ENCODE measurements at regions not wholly inside any gene's neighbourhood (a gene's known extent, or its start where the extent isn't known, plus 50 kb on each side); places are given as distances from the start of the nearest gene placed in this dataset.
"Not testable (repeated sequence)": the region's sequence is repeated elsewhere in the genome, so short reads cannot be mapped to it uniquely, and the experiment has no call there.

DNA sequence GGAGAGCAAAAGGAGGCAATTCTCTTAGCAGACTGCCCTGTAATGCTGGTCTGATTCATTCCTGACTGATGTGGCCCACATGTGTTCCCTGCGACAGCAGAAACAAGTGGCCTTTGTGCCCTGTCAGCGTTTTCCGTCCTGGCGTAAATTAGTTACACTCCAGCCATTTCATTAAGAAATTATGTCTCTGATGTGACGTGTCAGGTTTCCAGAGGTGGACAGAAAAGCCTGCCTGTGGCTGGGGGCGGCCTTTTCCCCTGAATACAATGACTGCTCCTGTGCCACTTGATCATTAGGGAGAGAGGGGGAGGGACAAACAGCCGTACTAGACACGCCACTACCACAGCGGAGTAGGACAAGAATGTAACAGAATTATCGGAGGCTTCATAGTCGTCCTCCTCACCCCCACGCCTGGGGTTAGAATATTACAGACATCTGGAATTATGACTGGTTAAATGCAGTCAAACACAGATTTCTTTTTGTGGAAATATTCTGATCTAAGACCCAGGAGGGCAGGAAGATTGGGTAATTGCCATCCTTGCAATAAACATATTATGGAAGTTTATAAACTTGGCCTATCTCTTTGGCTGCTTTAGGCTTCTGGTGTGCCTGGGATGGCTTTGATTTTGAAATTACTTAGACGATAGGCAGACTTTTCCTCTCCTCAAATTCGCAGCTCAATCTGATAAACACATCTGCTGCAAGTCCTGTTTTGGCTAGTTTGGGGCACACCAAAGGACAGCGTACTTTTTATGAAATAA is 146.2 kb upstream of the BCOR start:
- DNase-seq (ENCODE audit: low spot score): no peak

DNA sequence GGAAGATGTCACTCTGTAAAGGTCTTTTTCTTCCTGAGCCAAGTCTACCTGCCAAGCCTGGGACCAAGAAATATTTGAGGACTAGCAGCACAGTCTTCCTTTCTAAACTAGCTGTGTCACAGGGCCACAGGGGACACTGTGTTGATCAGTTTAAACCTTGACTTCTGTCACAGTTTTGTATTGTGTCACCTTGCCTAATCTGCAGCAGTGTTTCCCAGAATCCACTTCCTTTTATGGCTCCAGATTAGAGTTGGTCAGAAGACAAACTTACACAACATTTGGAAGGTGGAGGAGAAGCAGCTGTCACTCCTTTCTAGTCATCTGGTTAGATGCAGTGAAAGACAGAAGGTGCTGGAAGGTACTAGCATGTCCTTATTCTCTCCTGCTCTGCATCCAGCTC is 143.1 kb upstream of the BCOR start:
- DNase-seq (ENCODE audit: low spot score): no peak

DNA sequence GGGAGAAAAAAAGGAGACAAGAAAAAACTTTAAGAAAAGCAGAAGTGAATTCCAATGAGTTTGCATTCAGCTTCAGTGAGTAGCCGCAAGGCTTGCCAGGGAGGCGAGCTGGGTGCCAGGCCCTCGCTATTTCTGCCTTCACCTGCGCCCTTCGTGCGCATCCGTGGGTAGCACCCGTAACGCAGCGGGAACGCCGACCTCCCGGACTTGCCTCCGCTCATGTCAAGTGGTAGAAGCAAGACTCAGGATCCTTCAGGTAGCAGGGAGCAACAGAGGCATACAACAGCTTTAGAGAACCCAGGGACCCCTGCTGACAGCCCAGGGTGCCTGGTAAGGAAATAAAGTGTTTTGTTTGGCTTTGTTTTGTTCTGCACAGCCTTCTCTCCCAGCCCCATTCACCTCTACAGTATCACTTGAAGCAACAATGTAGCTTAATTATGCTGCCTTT is 140.0 kb upstream of the BCOR start:
- no peak for DNase-seq (ENCODE audit: low spot score)

DNA sequence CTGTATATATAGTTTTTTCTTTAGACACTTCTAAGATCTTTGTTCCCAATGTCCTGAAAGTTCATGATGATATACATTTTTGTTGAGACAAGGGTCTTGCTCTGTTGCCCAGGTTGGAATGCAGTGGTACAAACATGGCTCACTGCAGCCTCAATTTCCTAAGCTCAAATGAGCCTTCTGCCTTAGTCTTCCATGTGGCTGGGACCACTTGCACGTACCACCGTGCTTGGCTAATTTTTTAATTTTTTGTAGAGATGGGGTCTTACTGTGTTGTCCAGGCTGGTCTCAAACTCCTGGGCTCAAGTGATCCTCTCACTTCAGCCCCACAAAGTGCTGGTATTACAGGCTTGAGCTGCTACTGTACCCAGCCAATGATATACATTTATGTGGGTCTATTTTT is 132.9 kb upstream of the BCOR start:
- no peak for DNase-seq (ENCODE audit: low spot score)

DNA sequence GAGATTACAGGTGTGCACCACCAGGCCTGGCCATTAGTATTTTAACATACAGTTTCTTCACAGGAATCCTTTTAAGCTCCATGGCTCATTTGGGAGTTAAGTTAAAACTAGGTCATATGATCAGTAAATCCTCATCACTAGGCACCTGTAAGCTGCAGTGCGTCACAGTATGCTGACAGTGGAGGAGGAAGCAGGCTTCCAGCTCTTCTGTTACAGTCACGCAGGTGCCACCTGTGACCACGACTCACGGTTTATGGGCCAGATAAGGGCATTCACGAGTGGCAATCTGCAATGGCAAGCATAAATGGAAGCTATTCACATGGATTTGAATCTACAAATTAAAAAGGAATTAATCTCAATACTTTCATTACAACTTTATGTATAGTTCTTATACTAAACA is 129.4 kb upstream of the BCOR start:
- no peak for DNase-seq (ENCODE audit: low spot score)

DNA sequence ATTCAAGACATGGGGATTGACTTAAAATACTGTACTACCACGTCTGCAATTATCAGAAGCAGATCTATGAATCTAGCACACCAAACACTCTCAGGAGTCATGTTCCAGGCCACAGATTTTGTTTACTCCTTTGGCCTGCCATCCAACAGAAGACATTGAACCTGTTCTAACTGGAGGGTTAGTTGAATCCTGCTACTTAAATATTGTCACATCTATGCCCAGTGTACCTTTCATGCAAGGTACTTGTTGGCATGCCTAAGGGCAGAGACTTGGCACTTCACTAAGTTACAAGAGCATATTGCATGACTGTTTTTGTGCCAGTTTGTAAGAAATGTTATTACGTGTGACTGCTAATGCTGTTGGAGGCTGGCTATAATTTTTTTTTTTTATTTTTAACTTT is 126.9 kb upstream of the BCOR start:
- DNase-seq (ENCODE audit: low spot score): no peak

DNA sequence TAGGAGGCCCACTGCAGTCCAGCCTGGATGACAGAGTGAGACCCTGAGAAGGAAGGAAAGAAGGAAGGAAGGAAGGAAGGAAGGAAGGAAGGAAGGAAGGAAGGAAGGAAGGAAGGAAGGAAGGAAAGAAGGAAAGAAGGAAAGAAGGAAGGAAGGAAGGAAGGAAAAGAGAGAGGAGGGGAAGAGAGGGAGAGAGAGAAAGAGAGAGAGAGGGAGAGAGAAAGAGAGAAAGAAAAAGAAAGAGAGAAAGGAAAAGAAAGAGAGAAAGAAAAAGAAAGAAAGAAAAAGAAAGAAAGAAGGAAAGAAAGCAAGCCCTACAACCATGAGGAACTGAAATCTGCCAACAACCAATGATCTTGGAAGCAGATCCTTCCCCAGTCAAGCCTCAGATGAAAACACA is 124.9 kb upstream of the BCOR start:
- not testable (repeated sequence) for DNase-seq (ENCODE audit: low spot score)

DNA sequence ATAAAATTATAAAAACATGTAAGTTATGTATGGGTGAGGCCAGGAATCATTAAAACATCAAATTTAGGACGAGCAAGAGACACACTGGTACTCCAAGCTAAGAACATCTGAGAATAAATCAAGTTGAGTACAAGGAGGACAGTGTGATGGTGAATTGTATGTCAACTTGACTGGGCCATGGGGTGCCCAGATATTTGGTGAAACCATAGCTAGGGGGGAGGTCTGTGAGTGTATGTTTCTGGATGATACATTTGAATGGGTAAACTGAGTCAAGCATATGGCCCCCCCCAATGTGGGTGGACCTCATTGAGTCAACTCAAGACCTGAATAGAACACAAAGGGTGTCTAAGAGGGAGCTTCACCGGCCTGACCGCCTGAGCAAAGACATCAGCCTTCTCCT is 115.3 kb upstream of the BCOR start:
- no peak for DNase-seq (ENCODE audit: low spot score)

DNA sequence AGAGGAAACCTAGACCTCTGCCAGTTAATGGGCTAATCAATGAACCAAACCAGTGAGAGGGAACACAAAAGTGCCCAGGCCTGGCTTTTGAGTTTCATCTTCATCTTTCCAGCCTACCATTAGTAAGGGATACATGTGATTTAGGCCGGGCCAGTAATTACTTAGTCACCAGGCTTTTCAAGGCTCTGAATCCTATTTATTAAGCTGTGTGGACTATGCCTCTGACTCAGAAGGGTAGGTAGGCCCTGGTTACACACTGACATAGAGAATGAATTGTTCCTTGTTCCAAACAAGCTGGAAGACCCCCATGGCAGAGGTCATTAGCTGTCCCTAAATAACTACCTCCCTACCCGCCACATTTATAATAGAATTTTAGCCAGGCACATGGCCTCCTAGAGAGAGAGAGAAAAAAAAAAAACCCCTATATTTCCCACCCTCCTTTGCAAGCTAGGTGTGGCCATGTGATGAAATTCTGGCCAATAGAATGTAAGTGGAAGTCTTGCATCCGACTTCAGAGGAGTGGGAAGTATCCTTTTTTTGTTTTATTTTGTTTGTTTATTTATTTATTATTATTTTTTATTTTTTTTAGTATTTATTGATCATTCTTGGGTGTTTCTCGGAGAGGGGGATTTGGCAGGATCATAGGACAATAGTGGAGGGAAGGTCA is 112.3 kb upstream of the BCOR start:
- DNase-seq (ENCODE audit: low spot score): no peak

DNA sequence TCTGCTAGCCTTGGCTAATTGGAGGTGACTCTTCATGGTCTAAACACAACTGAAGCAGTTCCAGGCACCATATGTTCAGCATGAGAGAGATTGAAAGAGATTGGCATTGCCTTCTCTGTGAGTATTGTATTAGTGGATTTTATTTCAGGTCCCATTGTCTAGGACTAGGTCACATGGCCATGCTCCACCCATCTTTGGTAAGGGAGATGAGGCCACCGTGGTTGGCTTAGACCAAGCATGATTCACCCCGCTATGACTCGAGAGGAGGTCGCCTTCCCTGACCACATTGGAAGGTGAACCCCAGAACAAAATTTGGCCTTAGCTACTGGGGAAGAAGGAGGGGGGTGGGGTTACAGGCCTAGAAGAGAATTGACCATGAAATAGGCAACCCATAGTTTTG is 109.9 kb upstream of the BCOR start:
- DNase-seq (ENCODE audit: low spot score): no peak

DNA sequence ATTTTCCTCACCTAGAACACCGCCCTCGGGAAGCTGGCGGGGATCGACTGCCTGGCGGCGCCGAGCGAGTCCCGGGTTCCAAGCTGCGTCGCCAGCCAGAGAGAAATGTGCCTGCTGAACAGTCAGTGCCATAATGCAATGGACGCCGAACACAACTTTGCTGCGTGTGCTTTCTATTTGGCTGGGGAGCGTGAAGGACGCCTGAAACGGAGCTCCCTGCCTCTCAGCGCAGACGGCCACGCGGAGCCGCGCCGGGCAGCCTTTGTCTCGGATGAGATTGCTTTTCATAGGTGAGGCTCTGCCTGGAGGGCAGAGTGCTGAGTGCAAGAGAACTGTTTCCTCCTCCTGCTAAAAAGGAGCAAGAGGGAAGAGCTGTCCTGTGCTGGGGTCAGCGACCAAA is 107.7 kb upstream of the BCOR start:
- DNase-seq (ENCODE audit: low spot score): no peak

DNA sequence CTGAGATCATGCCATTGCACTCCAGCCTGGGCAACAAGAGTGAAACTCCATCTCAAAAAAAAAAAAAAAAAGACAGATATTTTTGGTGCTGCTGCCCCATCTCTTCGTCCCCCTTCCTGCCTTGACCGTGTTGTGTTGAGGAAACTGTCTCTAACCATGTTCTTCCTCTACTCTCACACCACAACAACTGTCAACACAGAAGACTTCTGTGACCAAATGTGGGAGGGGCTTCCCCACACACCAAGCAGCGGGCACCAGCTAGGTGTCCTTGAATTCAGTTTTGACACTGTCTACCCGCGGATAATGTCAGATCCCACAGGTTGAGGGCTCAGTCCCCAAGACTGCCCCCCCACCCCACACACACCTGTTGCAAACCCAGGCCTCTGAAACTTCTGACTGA is 104.7 kb upstream of the BCOR start:
- no peak for DNase-seq (ENCODE audit: low spot score)

DNA sequence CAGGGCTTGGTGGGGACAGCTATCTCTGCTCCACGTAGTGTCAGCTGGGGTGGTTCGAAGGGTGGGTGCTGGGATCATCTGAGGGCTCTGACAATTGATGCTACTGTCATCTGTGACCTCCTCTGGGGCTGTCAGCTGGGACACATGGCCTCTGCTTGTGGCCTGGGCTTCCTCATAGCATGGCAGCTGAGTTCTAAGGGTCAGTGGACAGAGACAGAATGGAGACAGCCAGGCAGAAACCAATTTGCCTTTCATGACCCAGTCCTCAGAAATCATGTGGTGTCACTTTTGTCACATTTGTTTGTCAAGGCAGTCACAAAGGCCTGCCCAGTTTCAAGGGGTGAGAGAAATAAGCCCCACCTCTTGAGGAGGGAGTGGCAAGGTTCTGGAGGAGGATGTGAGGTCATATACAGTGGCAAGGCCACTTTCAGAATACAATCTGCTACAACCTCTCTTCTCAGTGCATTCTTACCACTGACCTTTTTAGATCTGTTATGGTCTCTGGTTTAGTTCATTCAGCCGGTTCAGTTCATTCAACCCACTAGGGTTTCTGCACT is 103.6 kb upstream of the BCOR start:
- DNase-seq (ENCODE audit: low spot score): no peak

DNA sequence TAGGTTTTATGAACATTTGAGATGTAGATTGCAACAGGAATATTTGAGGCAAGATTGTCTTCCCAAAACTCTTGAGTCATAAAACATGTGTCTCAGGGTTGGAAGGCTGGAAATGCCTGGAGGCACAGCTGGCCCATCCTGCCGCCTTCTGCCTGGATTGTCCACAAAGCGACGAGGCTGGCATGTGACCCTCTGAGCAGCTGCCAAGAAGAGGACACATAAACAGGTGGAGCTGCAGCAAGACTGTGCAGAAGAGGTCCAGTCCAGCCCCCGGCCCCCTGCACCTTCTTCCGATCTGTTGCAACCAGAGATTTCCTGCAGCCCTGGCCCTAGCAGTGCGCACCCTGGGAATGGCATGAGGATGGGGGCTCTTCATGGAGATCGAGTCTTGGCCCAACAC is 101.9 kb upstream of the BCOR start:
- no peak for DNase-seq (ENCODE audit: low spot score)

DNA sequence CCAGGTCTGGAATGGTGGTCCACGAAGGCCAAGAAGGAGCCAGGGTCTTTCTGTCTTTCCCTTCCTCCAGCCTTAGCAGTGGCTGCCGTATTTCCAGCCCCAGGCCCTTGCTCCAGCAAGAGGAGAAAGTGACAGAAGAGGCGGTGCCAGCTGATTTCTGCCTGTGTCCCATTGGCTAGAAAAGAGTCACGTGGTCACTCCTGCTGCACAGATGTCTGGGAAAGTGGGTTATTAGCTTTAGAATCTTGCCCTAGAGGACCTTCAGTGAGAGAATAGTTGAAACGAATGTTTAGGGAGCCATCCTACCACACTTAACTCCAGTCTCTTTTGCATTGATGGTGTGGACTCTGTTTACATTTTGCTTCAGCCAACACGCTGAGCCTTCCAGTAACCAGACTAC is 99.3 kb upstream of the BCOR start:
- no peak for DNase-seq (ENCODE audit: low spot score)

DNA sequence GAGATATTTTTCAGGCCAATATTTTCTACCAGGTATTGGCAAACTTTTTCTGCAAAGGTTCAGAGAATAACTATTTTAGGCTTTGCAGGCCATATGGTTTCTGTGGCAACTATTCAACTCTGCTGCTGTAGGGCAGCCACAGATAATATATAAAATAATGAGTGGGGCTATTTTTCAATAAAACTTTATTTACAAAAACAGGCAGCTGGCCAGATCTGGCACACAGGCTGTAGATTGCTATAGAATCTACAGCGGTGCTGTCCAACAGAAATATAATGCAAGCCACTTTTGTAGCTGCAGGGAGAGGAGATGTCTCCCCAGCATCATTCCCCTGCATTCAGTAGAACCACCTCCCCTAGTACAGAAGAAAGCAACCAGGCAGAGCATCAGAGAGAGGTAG is 97.6 kb upstream of the BCOR start:
- no peak for DNase-seq (ENCODE audit: low spot score)

DNA sequence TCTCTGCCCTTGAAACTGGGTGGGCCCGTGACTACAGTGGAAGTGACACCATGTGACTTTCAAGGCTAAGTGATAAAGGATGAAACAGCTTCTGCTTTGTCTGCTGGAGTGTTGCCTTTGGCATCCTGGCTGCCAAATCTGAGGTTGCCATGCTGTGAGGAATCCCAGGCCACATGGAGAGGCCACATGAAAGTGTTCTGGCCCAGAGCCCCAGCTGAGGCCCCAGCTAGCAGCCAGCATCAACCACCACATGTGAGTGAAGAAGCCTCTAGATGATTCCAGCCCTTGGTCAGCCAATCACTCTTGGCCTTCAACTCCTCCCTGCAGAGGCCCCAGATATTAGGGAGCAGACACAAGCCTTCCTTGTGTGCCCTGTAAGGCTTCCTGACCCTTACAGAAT is 94.4 kb upstream of the BCOR start:
- no peak for DNase-seq (ENCODE audit: low spot score)

DNA sequence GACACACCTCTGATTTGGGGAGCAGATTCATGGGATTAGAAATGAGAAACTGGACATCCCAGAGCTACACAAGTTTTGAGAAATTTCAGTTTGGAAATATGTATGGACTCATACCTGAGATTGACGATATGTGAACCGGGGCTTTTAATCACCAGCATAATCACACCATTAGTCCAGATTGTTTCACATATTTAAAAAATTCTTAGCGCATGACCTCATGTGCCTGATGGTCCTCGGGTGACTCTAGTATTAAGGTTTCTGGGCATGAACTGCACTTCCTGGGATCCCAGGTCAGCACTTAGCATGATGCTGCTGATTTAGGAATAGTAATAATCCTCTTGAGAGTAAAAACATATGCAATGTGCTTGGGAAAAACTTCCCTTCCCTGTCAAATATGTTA is 91.9 kb upstream of the BCOR start:
- DNase-seq (ENCODE audit: low spot score): no peak

DNA sequence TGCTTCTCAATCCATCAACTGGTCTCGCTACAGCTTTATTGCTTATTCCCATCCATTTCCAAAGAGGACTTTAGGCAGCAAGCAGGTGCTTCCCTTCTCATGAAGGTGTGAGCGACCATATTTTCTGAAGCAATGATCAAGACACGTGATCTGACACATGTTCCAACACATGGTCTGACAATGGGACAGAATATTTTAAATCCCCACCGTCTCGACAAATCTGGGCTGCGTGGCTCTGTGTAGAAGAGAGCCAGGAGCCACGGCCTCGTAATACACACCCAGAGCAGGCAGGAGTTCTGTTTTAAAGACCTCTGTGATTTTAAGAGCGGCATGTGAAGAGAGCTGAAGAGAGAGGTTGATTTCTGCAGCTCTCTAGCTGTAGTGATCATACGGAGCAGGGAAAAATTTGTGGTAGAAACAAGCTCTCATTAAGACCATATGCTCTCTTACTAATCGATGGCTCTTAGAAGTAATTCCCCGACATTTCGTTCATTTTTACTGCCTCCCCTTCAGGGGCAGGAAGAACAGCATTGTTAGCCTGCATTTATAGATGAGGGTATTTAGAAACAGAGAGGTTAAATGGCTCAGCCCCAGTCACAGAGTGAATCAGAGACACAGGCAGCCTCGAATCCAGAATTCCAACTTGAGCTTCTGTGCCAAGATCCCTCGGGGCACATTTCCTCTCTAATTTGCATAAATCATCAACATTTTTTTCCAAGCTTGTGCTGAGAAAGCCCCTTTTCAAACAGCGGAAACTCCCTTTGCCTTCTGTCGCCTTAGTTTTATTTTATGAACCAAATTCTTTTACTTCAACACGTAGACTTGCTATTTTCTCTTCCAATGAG is 91.0 kb upstream of the BCOR start:
- DNase-seq (ENCODE audit: low spot score): no peak

DNA sequence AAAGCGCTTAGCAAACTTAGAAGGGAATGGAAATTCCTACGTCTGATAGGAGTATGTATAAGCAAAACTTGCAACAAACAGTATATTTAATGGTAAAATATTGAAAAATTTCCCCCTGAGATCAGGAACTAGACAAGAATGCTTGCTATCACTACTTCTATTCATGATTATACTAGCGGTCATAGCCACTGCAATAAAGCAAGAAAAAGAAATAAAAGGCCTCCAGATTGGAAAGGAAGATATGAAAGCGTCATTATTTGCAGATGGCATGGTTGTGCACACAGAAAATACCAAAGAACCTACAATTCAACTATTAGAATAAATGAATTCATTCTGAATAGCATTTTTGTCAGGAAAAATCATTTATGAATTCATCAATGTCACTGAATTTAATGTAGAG is 87.2 kb upstream of the BCOR start:
- DNase-seq (ENCODE audit: low spot score): no peak

DNA sequence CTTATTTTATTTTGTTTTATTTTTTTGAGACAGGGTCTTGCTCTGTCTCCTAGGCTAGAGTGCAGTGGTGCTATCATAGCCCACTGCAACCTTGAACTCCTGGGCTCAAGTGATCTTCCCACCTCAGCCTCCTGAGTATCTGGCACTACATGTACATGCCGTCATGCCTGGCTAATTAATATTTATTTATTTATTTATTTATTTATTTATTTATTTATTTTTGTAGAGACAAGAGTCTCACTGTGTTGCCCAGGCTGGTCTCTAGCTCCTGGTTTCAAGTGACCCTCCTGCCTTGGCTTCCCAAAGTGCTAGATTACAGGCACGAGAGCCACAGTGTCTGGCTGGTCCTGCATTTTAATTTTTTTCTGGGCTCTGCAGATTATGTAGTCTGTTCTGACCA is 84.9 kb upstream of the BCOR start:
- no peak for DNase-seq (ENCODE audit: low spot score)

DNA sequence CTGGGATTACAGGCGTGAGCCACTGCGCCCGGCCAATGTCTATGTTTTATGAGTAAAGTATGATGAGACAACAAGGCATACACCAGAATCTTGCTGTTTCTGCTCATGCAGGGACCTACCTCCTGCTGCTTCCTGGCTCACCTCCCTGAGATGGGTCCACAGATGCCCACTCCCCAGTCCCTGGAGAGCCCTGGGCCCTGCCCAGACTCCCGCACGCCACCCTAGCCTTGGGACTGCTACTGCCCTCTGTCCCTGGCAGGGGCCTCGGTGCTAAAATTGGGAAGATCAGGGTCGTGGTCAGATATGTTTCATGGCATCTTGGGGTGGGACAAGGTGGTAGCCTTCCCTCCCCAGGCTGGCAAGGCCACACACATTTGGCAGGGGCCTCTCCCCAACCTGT is 84.3 kb upstream of the BCOR start:
- DNase-seq (ENCODE audit: low spot score): no peak

DNA sequence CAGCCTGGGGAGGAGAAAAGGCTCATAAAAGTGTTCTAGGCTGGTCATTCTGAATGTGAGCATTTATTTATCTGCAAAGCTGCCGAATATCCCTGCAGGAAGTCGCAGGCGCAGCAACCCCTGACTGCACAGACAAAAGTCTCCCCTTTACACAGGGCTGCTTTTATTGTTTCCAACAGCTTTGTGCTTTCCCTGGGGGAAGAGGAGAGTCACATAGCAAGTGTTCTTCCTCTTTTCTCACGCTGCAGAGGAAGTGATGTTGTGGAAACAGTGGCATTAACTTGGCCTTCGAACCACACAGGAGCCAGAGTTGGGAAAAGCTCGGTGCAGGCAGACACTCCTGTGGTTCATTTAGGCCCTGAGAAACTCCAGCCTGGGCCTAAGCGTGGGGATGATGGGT is 81.5 kb upstream of the BCOR start:
- no peak for DNase-seq (ENCODE audit: low spot score)

All from ecto neural progenitor cell (in vitro differentiated cells).